ENCODE measurements at regions not wholly inside any gene's neighbourhood (a gene's known extent, or its start where the extent isn't known, plus 50 kb on each side); places are given as distances from the start of the nearest gene placed in this dataset.
"Not testable (repeated sequence)": the region's sequence is repeated elsewhere in the genome, so short reads cannot be mapped to it uniquely, and the experiment has no call there.

- TF ChIP-seq CTCF (IDR thresholded peaks at IDR 0.05; ENCODE audit: low read depth, low read length): no peak
- H3K27ac ChIP-seq (ENCODE audit: low read length): no peak overlapping the region
- no peak overlapping the region for H3K4me2 ChIP-seq (ENCODE audit: low read length)
- no peaks in the 10 kb centered on the region for H3K9me3 ChIP-seq (ENCODE audit: insufficient read depth, low read length)
- no peak overlapping the region for H2AFZ ChIP-seq (ENCODE audit: low read depth, low read length)
- H3K79me2 ChIP-seq (ENCODE audit: low read length): no peaks in the 10 kb centered on the region
- H3K27me3 ChIP-seq (ENCODE audit: low read depth, low read length): no peaks in the 10 kb centered on the region
- no peaks in the 10 kb centered on the region for H3K36me3 ChIP-seq (replicated peaks; ENCODE audit: low read depth, low read length)
- H4K20me1 ChIP-seq (ENCODE audit: insufficient read depth, low read length): no peaks in the 10 kb centered on the region
- no peak overlapping the region for H3K9ac ChIP-seq (ENCODE audit: low read length)
- H3K4me1 ChIP-seq (ENCODE audit: low read length): no peaks in the 10 kb centered on the region
- H3K4me3 ChIP-seq (ENCODE audit: low read length): no peak overlapping the region
These were observed 1189.2 kb downstream of the TYW1 start for GRCh38 chr7:68185631-68186456.

- H3K9ac ChIP-seq (ENCODE audit: low read length): no peak overlapping the region
- H4K20me1 ChIP-seq (ENCODE audit: insufficient read depth, low read length): no peaks in the 10 kb centered on the region
- no peaks in the 10 kb centered on the region for H3K36me3 ChIP-seq (replicated peaks; ENCODE audit: low read depth, low read length)
- no peak overlapping the region for H3K27ac ChIP-seq (ENCODE audit: low read length)
- H3K79me2 ChIP-seq (ENCODE audit: low read length): no peaks in the 10 kb centered on the region
- H2AFZ ChIP-seq (ENCODE audit: low read depth, low read length): no peak overlapping the region
- H3K4me3 ChIP-seq (ENCODE audit: low read length): no peak overlapping the region
- no peaks in the 10 kb centered on the region for H3K4me1 ChIP-seq (ENCODE audit: low read length)
- H3K27me3 ChIP-seq (ENCODE audit: low read depth, low read length): no peaks in the 10 kb centered on the region
- no peaks in the 10 kb centered on the region for H3K9me3 ChIP-seq (ENCODE audit: insufficient read depth, low read length)
- no peak overlapping the region for H3K4me2 ChIP-seq (ENCODE audit: low read length)
- TF ChIP-seq EZH2phosphoT487 (IDR thresholded peaks at IDR 0.05; ENCODE audit: low read depth): no peak
These were observed 1190.9 kb downstream of the TYW1 start for GRCh38 chr7:68187532-68187931.

- Histone ChIP-seq H3K27ac (ENCODE audit: low read length) (no peak overlapping the region), H3K36me3 (replicated peaks; ENCODE audit: low read depth, low read length) (no peaks in the 10 kb centered on the region), H2AFZ (ENCODE audit: low read depth, low read length) (no peak overlapping the region), H3K9ac (ENCODE audit: low read length) (no peak overlapping the region), H3K9me3 (ENCODE audit: insufficient read depth, low read length) (no peaks in the 10 kb centered on the region), H3K4me2 (ENCODE audit: low read length) (no peak overlapping the region), H3K79me2 (ENCODE audit: low read length) (no peaks in the 10 kb centered on the region), H3K4me3 (ENCODE audit: low read length) (no peak overlapping the region), H3K27me3 (ENCODE audit: low read depth, low read length) (no peaks in the 10 kb centered on the region), H4K20me1 (ENCODE audit: insufficient read depth, low read length) (no peaks in the 10 kb centered on the region), H3K4me1 (ENCODE audit: low read length) (no peaks in the 10 kb centered on the region)
- TF ChIP-seq CTCF (IDR thresholded peaks at IDR 0.05; ENCODE audit: low read depth, low read length) (no peak), EZH2phosphoT487 (IDR thresholded peaks at IDR 0.05; ENCODE audit: low read depth) (no peak)
These were observed 1196.3 kb downstream of the TYW1 start for GRCh38 chr7:68192941-68193340.

GRCh38 chr7:68195642-68196041, 1199.0 kb downstream of the TYW1 start:
- not testable (repeated sequence) for H3K79me2 ChIP-seq (ENCODE audit: low read length); H3K4me3 ChIP-seq (ENCODE audit: low read length); H2AFZ ChIP-seq (ENCODE audit: low read depth, low read length); H3K27ac ChIP-seq (ENCODE audit: low read length); H3K4me1 ChIP-seq (ENCODE audit: low read length); H4K20me1 ChIP-seq (ENCODE audit: insufficient read depth, low read length); H3K36me3 ChIP-seq (replicated peaks; ENCODE audit: low read depth, low read length); H3K9me3 ChIP-seq (ENCODE audit: insufficient read depth, low read length); H3K27me3 ChIP-seq (ENCODE audit: low read depth, low read length); H3K4me2 ChIP-seq (ENCODE audit: low read length); H3K9ac ChIP-seq (ENCODE audit: low read length)

GRCh38 chr7:68200051-68200670, 1203.5 kb downstream of the TYW1 start:
- Histone ChIP-seq H3K27me3 (ENCODE audit: low read depth, low read length) (no peaks in the 10 kb centered on the region), H3K36me3 (replicated peaks; ENCODE audit: low read depth, low read length) (no peaks in the 10 kb centered on the region), H3K9me3 (ENCODE audit: insufficient read depth, low read length) (no peaks in the 10 kb centered on the region), H4K20me1 (ENCODE audit: insufficient read depth, low read length) (no peaks in the 10 kb centered on the region), H3K4me3 (ENCODE audit: low read length) (no peak overlapping the region), H3K9ac (ENCODE audit: low read length) (no peak overlapping the region), H2AFZ (ENCODE audit: low read depth, low read length) (no peak overlapping the region), H3K27ac (ENCODE audit: low read length) (no peak overlapping the region), H3K4me2 (ENCODE audit: low read length) (no peak overlapping the region), H3K4me1 (ENCODE audit: low read length) (no peaks in the 10 kb centered on the region), H3K79me2 (ENCODE audit: low read length) (no peaks in the 10 kb centered on the region)
- TF ChIP-seq EZH2phosphoT487 (IDR thresholded peaks at IDR 0.05; ENCODE audit: low read depth) (no peak), CTCF (IDR thresholded peaks at IDR 0.05; ENCODE audit: low read depth, low read length) (no peak)

Data from OCI-LY3 (cell line).